Stimulated activated CD8-positive, alpha-beta memory T cell treated with anti-CD3 and anti-CD28 coated beads, Interleukin-4, amount 100 ng/mL, for 1 hour (primary cell): ENCODE measurements at regions not wholly inside any gene's neighbourhood (a gene's known extent, or its start where the extent isn't known, plus 50 kb on each side); places are given as distances from the start of the nearest gene placed in this dataset.

Experiments
- DNase-seq, 2 donors: peaks; one replicate each; pipeline ENCODE4 v3.0.0-alpha.2; 2020; ENCODE audit warnings: low read depth in 2 of 2, low spot score in 1 of 2

DNA sequence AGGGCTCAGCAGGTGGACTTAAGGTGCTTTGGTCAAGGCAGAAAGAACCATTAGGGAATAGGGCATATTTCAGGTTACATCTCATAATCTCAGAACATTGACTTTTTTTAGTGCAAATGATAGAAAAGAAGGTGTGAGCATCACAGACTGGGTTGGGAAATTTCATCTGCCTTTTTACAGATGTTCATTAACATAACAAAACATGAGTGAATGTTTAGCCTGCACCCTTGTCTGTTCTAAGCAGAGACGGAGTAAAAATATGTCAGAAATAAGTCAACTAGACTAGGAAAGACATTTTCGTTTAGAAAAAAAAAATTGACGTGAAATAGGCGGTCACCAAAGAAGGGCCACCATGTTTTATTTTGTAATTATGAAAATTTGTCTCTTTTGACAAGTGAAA, 127.5 kb upstream of the CDH13 start:
- no peak for DNase-seq

GRCh38 chr16:82497139-82497538, 129.6 kb upstream of the CDH13 start:
- DNase-seq, result no peak

GRCh38 chr16:82488460-82488859, 138.3 kb upstream of the CDH13 start:
- DNase-seq, result no peak

DNA sequence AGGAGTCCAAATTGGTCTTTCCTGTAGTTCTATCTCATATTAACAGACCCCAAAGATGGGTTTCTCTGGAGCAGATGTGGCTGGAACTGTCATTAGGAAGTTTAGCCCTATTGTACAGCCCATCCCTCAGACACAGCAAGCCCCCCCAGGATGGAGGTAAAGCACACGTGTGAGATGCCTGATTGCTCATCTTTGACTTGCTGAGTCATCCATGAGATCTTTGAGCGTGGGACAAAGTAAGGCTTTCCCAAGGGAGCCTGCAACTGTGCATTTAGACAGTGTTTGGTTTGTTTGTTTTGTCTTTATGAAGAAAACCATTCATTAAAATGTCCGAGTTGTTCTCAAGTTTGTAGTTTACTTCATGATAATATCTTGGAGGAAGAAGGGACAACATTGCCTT, 145.3 kb upstream of the CDH13 start:
- DNase-seq, result no peak

DNA sequence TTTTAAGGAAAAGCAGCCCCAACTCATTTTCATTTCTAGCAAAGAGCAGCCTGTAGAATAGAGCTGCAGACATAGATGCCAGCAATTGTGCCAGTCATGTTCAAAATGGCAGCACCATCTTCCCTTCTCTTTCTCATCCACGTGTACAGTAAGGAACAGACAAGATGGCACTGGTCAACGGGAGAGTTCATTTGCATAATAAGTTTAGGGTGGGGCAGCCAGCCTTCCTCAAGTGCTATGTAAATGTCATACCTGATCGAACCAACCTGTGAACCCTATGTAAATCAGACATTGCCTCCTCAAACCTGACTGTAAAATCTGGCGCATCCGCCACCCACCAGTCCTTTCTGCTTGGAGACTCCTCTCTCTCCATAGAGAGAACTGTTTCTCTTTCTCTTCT, 150.0 kb upstream of the CDH13 start:
- no peak for DNase-seq

- DNase-seq, result no peak
Observed at GRCh38 chr16:82470620-82471152, 156.1 kb upstream of the CDH13 start.

- no peak for DNase-seq
Observed at GRCh38 chr16:82470016-82470415, 156.8 kb upstream of the CDH13 start.

DNA sequence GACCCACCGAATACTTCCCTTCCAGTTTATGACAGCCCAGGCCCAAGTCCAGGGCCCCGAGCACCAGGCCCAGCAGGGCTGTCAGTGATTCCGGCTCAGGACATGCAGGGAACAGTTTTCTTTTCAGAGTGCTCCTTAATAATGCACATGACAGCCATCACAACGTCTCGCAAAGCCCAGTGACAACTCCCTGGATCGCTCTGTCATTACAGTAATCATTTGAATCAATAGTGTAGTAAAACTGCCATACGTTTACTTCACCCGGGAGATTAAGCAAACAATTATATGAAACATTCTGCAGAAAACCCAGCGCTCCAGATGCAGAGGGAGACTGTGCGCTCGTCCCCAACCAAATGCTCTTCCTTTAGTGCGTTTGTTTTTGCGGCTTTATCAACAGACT, 162.6 kb upstream of the CDH13 start:
- DNase-seq, result no peak

DNA sequence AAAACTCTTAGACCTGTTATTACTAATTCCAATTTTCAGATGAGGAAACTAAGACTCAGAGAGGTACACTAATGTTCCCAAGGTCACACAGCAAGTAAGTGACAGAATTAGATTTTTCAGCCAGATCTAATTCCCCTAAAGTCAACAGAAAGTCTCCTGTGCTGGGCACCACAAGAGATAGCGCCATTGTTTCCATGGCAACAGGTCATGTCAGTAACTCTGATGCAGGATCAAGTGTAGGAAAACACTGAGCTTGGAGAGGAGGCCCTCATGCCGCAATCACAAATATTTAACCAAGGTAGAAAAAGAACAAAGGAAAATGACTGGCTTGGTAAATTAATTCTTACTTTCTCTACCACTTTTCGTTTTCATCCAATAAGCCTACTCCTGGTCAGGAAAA, 166.0 kb upstream of the CDH13 start:
- no peak for DNase-seq

GRCh38 chr16:82459580-82460256, 167.1 kb upstream of the CDH13 start:
- DNase-seq, result no peak

- DNase-seq, result peak in 1 of 2 donors; percentile 9
Observed at GRCh38 chr16:82456683-82457082, 170.1 kb upstream of the CDH13 start.

- no peak for DNase-seq
Observed at GRCh38 chr16:82454566-82454965, 172.2 kb upstream of the CDH13 start.

GRCh38 chr16:82454152-82454551, 172.6 kb upstream of the CDH13 start:
- no peak for DNase-seq

- DNase-seq, result no peak
Observed at GRCh38 chr16:82452004-82452756, 174.6 kb upstream of the CDH13 start.

DNA sequence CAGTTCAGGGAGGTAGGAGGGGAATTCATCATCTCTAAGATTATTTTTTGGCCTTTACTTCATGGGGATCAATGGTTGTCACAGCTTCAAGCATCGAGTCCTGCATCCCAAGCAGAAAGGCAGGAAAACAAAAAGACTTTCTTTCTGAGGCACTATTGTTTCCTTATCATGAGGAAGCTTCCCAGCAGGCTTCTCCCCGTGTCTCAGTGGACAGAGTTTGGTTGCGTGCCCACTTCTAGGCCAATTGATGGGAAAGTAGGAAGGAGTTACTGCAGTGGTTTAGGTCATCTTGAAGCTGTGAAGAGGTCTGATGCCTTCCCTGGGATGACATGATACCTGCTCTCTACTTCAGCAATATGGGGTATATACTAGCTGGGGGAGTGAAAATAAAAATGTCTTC, 175.3 kb upstream of the CDH13 start:
- no peak for DNase-seq

- DNase-seq, result no peak
Observed at GRCh38 chr16:82440336-82440735, 186.4 kb upstream of the CDH13 start.

DNA sequence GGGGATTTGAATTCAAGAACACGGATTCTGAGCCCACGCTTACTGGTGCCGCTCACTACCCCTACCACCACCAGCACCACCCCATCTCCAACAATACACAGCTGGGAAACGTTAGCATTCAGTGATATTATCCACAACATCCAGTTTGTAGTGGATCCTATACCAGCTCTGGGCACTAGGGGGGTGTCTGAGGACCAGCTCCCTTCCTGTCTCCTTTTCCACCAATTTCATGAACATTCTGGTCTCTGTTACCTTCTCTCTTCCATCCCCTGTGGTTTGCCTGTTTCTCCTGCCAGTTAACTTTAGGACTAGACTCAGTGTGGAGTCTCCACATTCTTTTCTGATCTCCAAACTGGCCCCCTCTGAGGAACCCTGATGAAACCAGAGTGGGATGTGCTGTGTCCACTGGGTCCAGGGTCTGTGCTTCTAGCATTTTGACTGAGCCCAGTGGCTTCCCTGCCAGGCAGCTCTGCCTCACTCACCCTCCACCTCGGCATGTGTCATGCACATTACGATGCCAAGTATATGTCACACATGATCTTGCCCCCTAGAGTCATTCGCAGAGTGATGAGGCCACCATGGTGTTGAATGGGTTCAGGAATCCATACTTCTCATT, 187.0 kb upstream of the CDH13 start:
- no peak for DNase-seq

DNA sequence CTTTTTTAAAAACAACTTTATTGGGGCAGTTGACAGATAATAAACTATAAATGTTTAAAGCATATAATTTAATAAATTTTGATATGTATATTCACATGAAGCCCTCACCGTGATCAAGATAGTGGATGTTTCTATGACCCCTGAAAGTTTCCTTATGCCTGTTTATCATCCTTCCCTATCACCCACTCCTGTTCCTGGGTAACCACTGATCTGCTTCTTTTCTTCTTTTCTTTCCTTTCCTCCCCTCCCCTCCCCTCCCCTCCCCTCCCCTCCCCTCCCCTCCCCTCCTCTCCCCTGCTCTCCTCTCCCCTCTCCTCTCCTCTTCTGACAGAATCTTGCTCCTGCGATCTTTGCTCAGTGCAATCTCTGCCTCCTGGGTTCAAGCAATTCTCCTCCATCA, 193.7 kb upstream of the CDH13 start:
- no peak for DNase-seq

GRCh38 chr16:82432261-82432660, 194.5 kb upstream of the CDH13 start:
- DNase-seq, result no peak

DNA sequence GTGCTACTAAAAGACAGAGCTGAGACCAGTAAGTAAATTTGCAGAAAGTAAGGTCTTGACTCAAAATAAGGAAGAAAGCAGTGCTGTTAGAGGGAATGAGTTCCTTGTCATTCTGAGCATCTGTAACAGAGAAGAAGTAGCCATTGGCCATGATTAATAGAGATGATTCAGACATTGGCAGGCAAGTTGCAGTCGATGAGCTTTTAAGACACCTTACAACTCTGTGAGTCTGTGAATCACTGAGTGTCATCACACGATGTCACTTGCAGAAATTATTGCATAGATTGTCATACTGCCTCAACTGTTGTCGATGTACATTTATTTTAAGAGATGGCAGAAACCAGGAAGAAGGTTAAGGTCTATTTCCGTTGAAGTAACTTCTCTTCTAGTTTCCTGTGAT, 201.1 kb upstream of the CDH13 start:
- no peak for DNase-seq

GRCh38 chr16:82421851-82422250, 204.9 kb upstream of the CDH13 start:
- no peak for DNase-seq

- no peak for DNase-seq
Observed at GRCh38 chr16:82419332-82419731, 207.4 kb upstream of the CDH13 start.
